Calu3 (cell line): ENCODE measurements at regions not wholly inside any gene's neighbourhood (a gene's known extent, or its start where the extent isn't known, plus 50 kb on each side); places are given as distances from the start of the nearest gene placed in this dataset.
A peak's percentile ranks its signal among the peaks of the same experiment; 100 is the strongest.

Experiments used
- BruUV-seq: library from RNA; stranded (reverse); fragments of 400-500 nt; replicated peaks from 2 replicates; lab custom pipeline; 2021; lab: Mats Ljungman, UMichigan
- CTCF ChIA-PET: fragments of 300-600 bp; sonication (Branson Sonifier 250); formaldehyde crosslinking; loops from one replicate; lab custom pipeline; 2022; ENCODE audit warnings: antibody characterized with exemption; lab: Charles Lee
- DNase-seq: peaks from one replicate; pipeline ENCODE4 v3.0.0; 2022
- H3K27ac Mint-ChIP-seq: one replicate; pipeline ENCODE4 v1.8.0; 2022; ENCODE audit warnings: mixed read lengths; ENCODE audit not compliant: unreplicated experiment
- H3K27me3 Mint-ChIP-seq: one replicate; pipeline ENCODE4 v1.8.0; 2022; ENCODE audit warnings: mixed read lengths; ENCODE audit not compliant: unreplicated experiment
- H3K36me3 Mint-ChIP-seq: one replicate; pipeline ENCODE4 v1.8.0; 2022; ENCODE audit warnings: mild to moderate bottlenecking, moderate library complexity, mixed read lengths; ENCODE audit not compliant: insufficient read depth, unreplicated experiment
- H3K4me1 Mint-ChIP-seq: one replicate; pipeline ENCODE4 v1.8.0; 2022; ENCODE audit warnings: mild to moderate bottlenecking, low read depth, mixed read lengths; ENCODE audit not compliant: unreplicated experiment
- H3K4me3 Mint-ChIP-seq: one replicate; pipeline ENCODE4 v1.8.0; 2022; ENCODE audit warnings: mild to moderate bottlenecking, low read depth, moderate library complexity, mixed read lengths; ENCODE audit not compliant: unreplicated experiment
- H3K9me3 Mint-ChIP-seq: one replicate; pipeline ENCODE4 v1.8.0; 2022; ENCODE audit warnings: low read depth, mixed read lengths; ENCODE audit not compliant: unreplicated experiment
- CTCF ChIP-seq: fragments of 200-600 bp; IDR thresholded peaks from one replicate; pipeline ENCODE4 v1.8.0; 2022; ENCODE audit warnings: antibody characterized with exemption; ENCODE audit not compliant: unreplicated experiment
- intact Hi-C: fragments of 100-400 bp; cut with micrococcal nuclease; formaldehyde crosslinking; loops from one replicate; pipeline ENCODE4 v1.10.0; 2022; ENCODE audit not compliant: unreplicated experiment

- Mint-ChIP-seq H3K9me3 (no peaks in the 10 kb centered on the region), H3K36me3 (no peaks in the 10 kb centered on the region), H3K27ac (peak overlapping the region; percentile 77), H3K4me3 (no peak overlapping the region), H3K4me1 (peaks cover 24% of the 10 kb centered on the region), H3K27me3 (no peaks in the 10 kb centered on the region)
- no TSS peak for BruUV-seq
- DNase-seq, result peak; percentile 53
- TF ChIP-seq CTCF, result peak; percentile 26
- intact Hi-C loops, result loop anchor here (2.0 kb wide), 3 partner anchors 52 to 302 kb away; no protein-coding TSS in a partner anchor
- CTCF ChIA-PET, result interaction anchor here (1.2 to 1.7 kb wide), 3 partner anchors 52 to 284 kb away, joined by 3 to 13 read pairs (median 3); no protein-coding TSS in a partner anchor
Measured at GRCh38 chr6:100176311-100176950, 182.4 kb upstream of the MCHR2 start.

DNA sequence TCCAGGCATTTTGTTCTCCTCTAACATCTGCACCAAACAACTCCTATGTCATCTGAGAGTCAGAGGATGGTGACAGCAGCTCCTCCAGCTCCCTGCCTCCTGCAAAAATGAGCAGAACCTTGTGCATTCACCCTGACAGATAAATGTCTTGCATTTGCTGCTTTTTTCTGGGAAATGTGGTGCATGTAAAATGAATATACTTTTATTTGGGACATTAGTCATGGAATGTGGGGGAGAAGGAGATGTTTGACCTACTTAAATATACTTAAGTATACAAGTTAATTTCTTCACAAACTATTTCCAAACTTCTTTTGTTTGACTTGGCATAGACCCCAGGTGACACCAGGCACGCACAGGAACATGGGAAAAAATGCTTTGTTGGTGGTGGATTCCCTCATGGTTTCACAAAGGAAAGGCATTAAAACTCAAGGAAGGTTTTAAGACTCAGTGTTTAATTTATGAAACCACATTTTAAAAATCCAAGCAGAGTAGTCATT, 181.8 kb upstream of the MCHR2 start:
- BruUV-seq, result no TSS peak
- no peaks in the 10 kb centered on the region for H3K36me3 Mint-ChIP-seq
- intact Hi-C loops, result loop anchor here (2.0 kb wide), 3 partner anchors 53 to 303 kb away; no protein-coding TSS in a partner anchor
- no peak overlapping the region for H3K4me3 Mint-ChIP-seq
- peak overlapping the region; percentile 77 for H3K27ac Mint-ChIP-seq
- H3K9me3 Mint-ChIP-seq, result no peaks in the 10 kb centered on the region
- peak; percentile 31 for DNase-seq
- CTCF ChIA-PET, result interaction anchor here (1.2 to 1.7 kb wide), 3 partner anchors 52 to 285 kb away, joined by 3 to 13 read pairs (median 3); no protein-coding TSS in a partner anchor
- H3K27me3 Mint-ChIP-seq, result no peaks in the 10 kb centered on the region
- no peak for TF ChIP-seq CTCF
- H3K4me1 Mint-ChIP-seq, result peaks cover 24% of the 10 kb centered on the region

- no peak for DNase-seq
- Mint-ChIP-seq H3K4me1 (peaks cover 24% of the 10 kb centered on the region), H3K9me3 (no peaks in the 10 kb centered on the region)
Measured at GRCh38 chr6:100173211-100173610, 179.2 kb upstream of the MCHR2 start.

GRCh38 chr6:100172322-100172713, 178.3 kb upstream of the MCHR2 start:
- no peak for DNase-seq
- no peaks in the 10 kb centered on the region for H3K27me3 Mint-ChIP-seq
- intact Hi-C loops, result no loop called here
- TF ChIP-seq CTCF, result no peak
- CTCF ChIA-PET, result no interaction called here
- no peaks in the 10 kb centered on the region for H3K36me3 Mint-ChIP-seq
- peaks cover 15% of the 10 kb centered on the region for H3K4me1 Mint-ChIP-seq
- BruUV-seq, result no TSS peak
- H3K4me3 Mint-ChIP-seq, result no peak overlapping the region
- H3K9me3 Mint-ChIP-seq, result no peaks in the 10 kb centered on the region
- no peak overlapping the region for H3K27ac Mint-ChIP-seq

More at GRCh38 chr6:100173211-100173610, 179.2 kb upstream of the MCHR2 start:
- no TSS peak for BruUV-seq
- H3K36me3 Mint-ChIP-seq, result no peaks in the 10 kb centered on the region
- intact Hi-C loops, result no loop called here
- TF ChIP-seq CTCF, result no peak
- H3K27ac Mint-ChIP-seq, result no peak overlapping the region
- CTCF ChIA-PET, result no interaction called here
- no peaks in the 10 kb centered on the region for H3K27me3 Mint-ChIP-seq
- H3K4me3 Mint-ChIP-seq, result no peak overlapping the region
